ENCODE measurements at regions not wholly inside any gene's neighbourhood (a gene's known extent, or its start where the extent isn't known, plus 50 kb on each side); places are given as distances from the start of the nearest gene placed in this dataset.

DNA sequence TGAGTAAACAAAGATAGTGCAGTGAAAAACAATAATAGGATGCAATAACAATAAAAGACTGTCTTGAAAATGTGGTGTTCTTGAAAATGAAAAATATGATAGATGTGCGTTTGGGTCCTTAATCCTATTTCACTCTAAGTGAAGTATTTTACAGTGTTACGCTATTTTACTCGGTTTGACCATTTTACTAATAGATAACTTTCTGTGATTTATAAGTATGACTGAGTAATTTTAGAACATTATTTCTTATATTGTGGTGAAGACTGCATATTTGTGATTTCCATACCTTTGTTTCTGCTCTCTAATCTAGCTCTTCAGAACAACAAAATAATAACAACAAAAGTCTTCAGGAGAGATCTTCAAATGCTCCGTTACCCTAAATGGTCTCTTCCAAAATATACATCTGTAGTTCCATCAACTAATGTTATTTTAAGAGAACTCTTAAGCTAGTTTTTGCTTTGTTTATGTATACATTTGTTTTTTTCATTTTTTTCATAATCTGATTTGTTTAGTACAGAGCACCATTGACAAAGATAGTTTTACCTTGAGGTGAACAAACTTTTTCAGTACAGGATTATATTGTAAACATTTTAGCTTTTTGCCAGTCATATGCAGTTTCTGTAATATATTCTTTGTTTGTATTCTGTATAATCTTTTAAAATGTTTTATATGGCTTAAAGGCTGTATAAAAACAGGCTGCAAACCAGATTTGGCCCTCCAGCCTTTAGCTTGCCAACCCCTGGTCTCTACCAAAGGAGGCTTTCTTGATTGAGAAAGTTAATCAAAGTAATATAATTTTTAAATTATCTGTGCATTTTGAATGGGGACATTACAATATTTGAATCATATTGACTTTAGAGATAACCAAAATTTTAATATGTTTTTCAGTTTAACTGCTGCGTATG is 1572.7 kb upstream of the PRR20A start:
- no peak overlapping the region for H2AFZ ChIP-seq (ENCODE audit: low read length)
- H3K23ac ChIP-seq (ENCODE audit: insufficient read length) = no peak overlapping the region
- H3K27ac ChIP-seq (ENCODE audit: low read depth, low read length) = no peak overlapping the region
- 69% methylated on average over 5 of the region's 5 CpGs; no CpG with 5 or more reads in 1 of the 2 experiments for WGBS, 2 experiments (ENCODE audit: extremely low coverage in 1 of 2, insufficient coverage in 1 of 2, insufficient read length in 1 of 2, insufficient replicate concordance in 2 of 2, low coverage in 1 of 2, low lambda C conversion rate in 2 of 2, missing lambda C conversion rate in 1 of 2)
- H3K4me1 ChIP-seq (replicated peaks in 1 of 4; ENCODE audit: control insufficient read depth in 3 of 4, insufficient read depth in 4 of 4, low read length in 3 of 4) = peaks cover 0 to 4% (median 3%) of the 10 kb centered on the region in 4 experiments; a peak in 3 of 7 replicates
- no peak overlapping the region for H2BK20ac ChIP-seq (ENCODE audit: low read length)
- H3K9ac ChIP-seq (replicated peaks in 1 of 4; ENCODE audit: extremely low read depth in 1 of 4, low read depth in 3 of 4, low read length in 3 of 4) = no peak overlapping the region
- H2BK120ac ChIP-seq (replicated peaks; ENCODE audit: low read depth, low read length) = no peak overlapping the region
- no peak overlapping the region for H2BK12ac ChIP-seq (ENCODE audit: low read depth, low read length)
- H3K23me2 ChIP-seq (ENCODE audit: low read depth, low read length) = no peaks in the 10 kb centered on the region
- ChIA-PET CTCF (ENCODE audit: partially characterized antibody) (interaction anchor here (0.6 to 2.0 kb wide), 2 partner anchors 10 to 215 kb away, joined by 3 to 7 read pairs; no protein-coding TSS in a partner anchor), POLR2A (ENCODE audit: partially characterized antibody) (interaction anchor here (0.9 to 4.5 kb wide), 10 partner anchors 8 to 599 kb away, joined by 3 to 23 read pairs (median 3); no protein-coding TSS in a partner anchor)
- H3K9me3 ChIP-seq (ENCODE audit: insufficient read depth in 2 of 2, low read depth in 1 of 2, low read length in 1 of 2) = no peaks in the 10 kb centered on the region
- no peak for DNase-seq (ENCODE audit: low read depth in 1 of 2, low spot score in 2 of 2)
- H3K79me1 ChIP-seq (ENCODE audit: low read depth, low read length) = no peaks in the 10 kb centered on the region
- H3K27me3 ChIP-seq (replicated peaks in 1 of 4; ENCODE audit: control insufficient read depth in 3 of 4, extremely low read depth in 1 of 4, insufficient read depth in 3 of 4, low read length in 3 of 4) = no peaks in the 10 kb centered on the region
- no peak for FAIRE-seq
- H4K20me1 ChIP-seq (replicated peaks in 1 of 2; ENCODE audit: control insufficient read depth in 1 of 2, insufficient read depth in 2 of 2, low read length in 2 of 2) = peaks cover 2 to 4% of the 10 kb centered on the region in 2 experiments
- H4K8ac ChIP-seq (ENCODE audit: extremely low read depth, insufficient read depth, low read length) = no peak overlapping the region
- no peak overlapping the region for H2AK5ac ChIP-seq (ENCODE audit: low read depth, low read length)
- H3K79me2 ChIP-seq (ENCODE audit: control insufficient read depth in 1 of 2, insufficient read depth in 2 of 2, low read length in 2 of 2) = no peaks in the 10 kb centered on the region
- no peak overlapping the region for H4K91ac ChIP-seq (replicated peaks; ENCODE audit: insufficient read length, low read length)
- H3K18ac ChIP-seq (ENCODE audit: extremely low read depth, low read length) = no peak overlapping the region
- H4K5ac ChIP-seq (ENCODE audit: insufficient read length, low read depth, low read length) = no peak overlapping the region
- no peak overlapping the region for H3K4ac ChIP-seq (replicated peaks; ENCODE audit: insufficient read length, low read depth, low read length)
- no peak overlapping the region for H3K56ac ChIP-seq (replicated peaks; ENCODE audit: insufficient read length, low read depth, low read length)
- no peak overlapping the region for H2BK5ac ChIP-seq (ENCODE audit: low read depth, low read length)
- H3K4me2 ChIP-seq (ENCODE audit: insufficient read depth in 1 of 2, low read depth in 2 of 2, low read length in 2 of 2) = no peak overlapping the region
- H3K36me3 ChIP-seq (ENCODE audit: control insufficient read depth in 2 of 4, insufficient read depth in 4 of 4, low read length in 3 of 4) = peaks cover 0 to 8% (median 0%) of the 10 kb centered on the region in 4 experiments; a peak in 2 of 8 replicates
- H3K4me3 ChIP-seq (ENCODE audit: extremely low read depth in 1 of 4, insufficient read depth in 2 of 4, low read depth in 3 of 4, low read length in 4 of 4) = no peak overlapping the region
- no peak overlapping the region for H3K14ac ChIP-seq (ENCODE audit: insufficient read length)
- no peak overlapping the region for H2BK15ac ChIP-seq (ENCODE audit: low read length)
- peak; percentile 16; the same call in 1 of the 2 replicates for TF ChIP-seq POLR2AphosphoS5 (IDR thresholded peaks at IDR 0.05; ENCODE audit: low read depth, low read length)
- no peak for TF ChIP-seq CTCF (IDR thresholded peaks at IDR 0.05; ENCODE audit: control extremely low read depth in 1 of 3, insufficient read depth in 1 of 3, low read depth in 1 of 3, low read length in 3 of 3)
- no peak for TF ChIP-seq FOSL1 (IDR thresholded peaks at IDR 0.05; ENCODE audit: insufficient read depth, low read depth, low read length)
- peak; percentile 51 to 75; a peak in 2 of 3 replicates for TF ChIP-seq POLR2A (IDR thresholded peaks at IDR 0.05; ENCODE audit: control extremely low read depth in 1 of 2, low read depth in 2 of 2, low read length in 2 of 2)

Measured in H1 (cell line).